Muscle of back (tissue), 3 donors: ENCODE measurements at regions not wholly inside any gene's neighbourhood (a gene's known extent, or its start where the extent isn't known, plus 50 kb on each side); places are given as distances from the start of the nearest gene placed in this dataset.
"Not testable (repeated sequence)": the region's sequence is repeated elsewhere in the genome, so short reads cannot be mapped to it uniquely, and the experiment has no call there.

Experiments
- DNase-seq, 3 donors: peaks; one replicate each; pipeline versions ENCODE4 v3.0.0 to v3.0.0-alpha.2; 2013

DNA sequence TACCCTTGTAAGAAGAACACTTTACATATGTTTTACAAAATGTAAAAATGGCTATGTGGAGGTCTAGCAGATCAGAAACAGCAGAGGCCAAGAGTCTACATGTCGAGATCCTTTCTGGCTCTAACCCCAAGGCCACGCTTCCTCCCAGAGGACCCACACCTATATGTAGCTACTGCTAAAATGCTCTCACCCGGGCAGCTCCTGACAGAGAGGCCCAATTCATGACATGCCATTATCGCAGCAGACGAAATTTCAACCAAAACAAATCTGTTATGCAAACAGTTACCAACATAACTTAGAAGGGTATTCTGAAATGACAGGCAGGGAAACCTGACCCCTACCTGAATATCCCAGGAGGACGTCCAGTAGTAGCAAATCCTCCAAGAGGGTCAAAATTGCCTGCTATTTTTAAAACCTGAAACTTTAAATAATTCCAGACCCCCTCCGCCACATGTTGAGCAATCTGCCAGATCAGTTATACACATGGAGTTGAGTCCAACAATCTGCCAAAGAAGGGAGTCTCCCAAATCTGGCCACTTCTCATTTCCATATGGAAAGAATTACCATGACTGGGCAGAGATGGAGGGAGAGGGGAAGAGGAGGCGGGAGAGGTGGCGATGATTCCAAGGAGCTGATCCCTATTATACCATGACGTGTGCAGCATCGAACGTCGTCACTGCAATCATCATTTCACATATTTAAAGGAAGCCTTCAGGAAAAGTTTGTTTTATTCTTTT, 192.9 kb upstream of the TBL1X start:
- DNase-seq = peak; percentile 47 to 66 (median 58)

DNA sequence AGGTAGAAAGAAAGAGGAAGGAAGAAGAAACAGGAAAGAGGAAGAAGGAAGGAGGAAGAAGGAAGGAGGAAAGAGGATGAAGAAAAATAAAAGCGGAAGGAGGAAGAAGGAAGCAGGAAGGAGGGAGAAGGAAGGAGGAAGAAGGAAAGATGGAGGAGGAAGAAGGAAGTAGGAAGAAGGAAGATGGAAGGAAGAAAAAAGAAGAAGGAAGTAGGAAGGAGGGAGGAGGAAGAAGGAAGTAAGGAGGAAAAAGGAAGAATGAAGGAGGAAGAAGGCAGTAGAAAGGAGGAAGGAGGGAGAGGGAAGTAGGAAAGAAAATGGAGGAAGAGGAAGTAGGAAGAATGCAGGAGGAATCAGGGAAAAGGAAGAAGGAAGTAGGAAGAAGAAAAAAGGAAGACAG, 191.1 kb upstream of the TBL1X start:
- DNase-seq = no peak

DNA sequence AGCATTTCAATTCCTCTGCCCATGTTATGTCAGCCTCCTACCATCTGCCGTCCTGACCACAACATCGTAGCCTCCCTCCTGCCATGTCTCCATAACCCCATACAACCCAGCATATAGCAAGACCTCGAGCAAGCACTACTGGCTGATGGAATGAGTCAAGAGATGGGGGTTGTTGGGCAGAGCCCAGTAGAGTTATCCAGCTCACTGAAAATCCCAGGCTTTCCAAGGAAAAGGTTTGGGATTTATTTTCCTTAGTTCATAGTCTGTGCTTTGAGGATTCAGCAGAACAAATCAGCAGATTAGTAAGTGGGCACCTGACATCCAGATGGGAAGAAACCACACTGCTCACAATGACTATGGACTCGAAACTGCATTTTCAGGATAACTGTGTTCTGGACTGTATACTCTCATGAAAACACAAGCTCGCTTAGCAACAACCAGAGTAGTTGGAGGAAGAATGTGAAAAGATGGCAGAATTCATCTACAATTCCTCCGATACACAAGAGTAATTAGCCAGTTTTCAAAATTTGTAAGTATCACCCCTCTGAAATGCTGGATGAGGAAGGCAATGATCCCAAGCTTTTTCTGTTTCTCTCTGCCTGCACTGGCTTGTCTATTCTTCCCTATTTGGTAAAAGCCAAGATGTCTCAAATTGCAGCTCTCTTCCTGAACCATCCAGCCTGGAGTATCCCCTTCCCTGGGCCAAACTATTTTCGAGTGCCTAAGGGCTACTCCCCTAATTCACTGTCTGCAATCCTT, 186.2 kb upstream of the TBL1X start:
- DNase-seq = peak in 1 of 3 donors; percentile 48

DNA sequence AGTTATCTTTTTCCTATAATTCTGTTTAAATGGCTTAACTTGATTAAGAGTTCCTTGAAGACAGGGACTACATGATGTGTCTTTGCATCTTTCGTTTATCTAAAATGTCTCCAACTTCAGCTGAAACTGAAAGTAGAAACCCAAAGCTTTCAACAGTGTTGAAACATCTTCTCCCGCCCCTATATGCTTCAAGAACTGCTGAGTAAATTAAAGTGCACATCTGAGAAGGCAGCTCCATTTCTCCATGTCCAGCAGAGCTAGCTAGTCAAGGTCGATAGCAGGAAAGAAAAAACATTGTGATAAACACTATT, 185.7 kb upstream of the TBL1X start:
- DNase-seq = no peak

DNA sequence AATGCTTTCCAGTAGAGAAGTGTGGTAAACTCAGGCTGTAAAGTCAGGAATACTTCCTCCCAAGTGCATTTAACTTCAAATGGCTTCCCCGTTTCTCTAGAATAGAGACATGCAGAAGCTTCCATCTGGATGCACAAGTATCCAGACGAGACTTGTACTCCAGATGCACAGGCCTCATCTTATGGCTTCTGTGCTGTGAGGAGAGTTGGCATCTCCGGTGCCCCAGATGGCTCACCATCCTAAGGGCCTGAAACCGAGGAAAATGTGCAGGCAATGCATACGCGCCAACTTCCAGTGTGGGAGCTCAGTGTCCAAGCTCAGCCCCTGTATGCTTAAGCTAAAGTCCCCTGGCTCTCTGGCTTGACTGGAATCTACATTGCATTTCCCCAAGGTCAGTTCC, 184.0 kb upstream of the TBL1X start:
- peak in 1 of 3 donors; percentile 34 for DNase-seq

DNA sequence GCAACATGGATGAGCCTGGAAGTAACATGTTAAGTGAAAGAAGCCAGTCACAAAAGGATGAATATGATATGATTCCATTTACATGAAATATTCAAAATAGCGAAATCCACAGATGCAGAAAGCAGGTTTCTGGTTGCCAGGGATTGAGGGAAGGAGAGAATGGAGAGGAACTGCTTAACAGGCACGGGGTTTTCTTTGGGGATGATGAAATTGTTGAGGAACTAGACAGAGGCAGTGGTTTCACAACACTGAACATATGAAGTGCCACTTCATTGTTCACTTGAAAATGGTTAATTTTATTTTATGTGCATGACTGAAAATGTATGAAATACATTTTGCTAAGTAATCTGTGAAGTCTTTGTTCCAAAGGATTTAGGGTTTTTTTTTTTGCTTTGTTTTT, 182.5 kb upstream of the TBL1X start:
- DNase-seq = no peak

DNA sequence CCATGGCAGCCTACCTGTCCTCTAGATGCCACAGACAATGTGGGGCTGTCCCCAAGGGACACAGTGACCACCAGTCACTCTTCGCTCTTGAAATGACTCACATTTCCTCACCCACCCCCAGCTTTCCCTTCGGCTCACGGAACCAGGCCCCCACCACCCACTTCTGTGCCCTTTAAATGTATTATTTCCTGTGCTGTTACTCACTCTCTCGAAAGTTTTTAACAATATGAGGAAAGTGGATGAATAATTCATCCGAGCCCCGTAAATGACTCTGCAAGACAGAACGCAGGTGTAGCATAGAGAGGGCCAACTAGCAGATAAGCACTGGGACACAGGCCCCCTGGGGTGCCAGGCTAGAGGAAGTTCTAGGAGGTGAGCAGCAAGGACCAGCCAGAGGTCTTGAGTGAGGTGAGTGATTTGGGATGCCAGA, 179.5 kb upstream of the TBL1X start:
- no peak for DNase-seq

DNA sequence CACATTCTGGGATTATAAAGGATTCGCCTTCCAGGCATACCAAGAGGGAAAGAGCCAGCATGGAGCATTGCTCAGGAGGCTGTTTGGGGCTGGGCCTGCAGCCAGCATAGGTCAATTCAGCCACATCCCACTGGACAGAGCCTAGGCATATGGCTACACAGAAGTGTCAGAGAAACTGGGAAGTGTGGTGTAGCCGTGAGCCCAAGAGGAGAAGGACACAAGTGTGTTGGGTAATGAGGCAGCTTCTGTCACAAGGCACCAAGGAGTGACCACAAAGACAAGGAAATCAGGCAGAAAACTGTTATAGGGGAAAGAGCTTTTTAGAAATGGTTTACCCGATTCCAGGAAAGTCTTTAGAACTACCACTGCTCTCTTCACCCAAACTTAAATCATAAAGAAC, 178.6 kb upstream of the TBL1X start:
- no peak for DNase-seq

DNA sequence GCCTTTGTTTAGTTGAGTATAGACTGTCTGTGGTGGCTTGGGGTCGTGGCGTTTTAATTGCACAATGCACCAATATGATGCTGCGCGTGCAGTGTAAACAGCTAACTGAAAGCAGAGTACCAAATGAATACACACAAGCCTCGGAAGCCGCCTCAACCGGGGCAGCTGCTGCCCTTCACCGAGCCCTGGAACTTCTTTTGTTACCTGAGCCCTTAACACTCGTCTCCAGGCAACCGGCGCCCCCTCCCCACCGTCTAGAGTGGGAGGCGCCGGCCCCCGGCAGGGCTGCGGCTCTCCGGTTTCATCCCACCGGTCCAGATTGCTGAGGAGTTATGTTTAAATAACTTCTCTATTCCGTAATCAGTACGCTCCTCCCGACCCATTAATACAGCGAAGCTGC, 173.2 kb upstream of the TBL1X start:
- peak in 1 of 3 donors; percentile 33 for DNase-seq

DNA sequence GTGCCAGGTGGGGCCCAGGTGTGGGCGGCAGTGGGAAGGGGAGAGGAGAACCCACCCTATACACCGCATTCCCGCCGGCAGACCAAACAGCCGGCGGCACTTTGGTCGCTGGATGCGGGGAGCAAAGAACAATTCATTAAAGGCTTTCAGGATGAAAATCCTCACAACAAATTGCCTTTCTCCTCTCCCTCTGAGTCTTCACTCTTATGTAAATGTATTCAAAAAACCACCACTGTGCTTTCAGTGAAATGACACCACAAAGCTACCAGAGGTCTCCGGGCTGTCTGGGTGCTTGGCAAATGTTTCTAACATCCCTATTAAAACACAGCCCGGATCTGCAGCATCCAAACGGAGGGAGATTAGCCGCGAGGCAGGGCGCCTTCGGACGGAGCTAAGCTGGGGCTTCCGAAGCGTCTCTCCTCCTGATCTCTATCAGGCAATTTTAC, 171.8 kb upstream of the TBL1X start:
- no peak for DNase-seq

DNA sequence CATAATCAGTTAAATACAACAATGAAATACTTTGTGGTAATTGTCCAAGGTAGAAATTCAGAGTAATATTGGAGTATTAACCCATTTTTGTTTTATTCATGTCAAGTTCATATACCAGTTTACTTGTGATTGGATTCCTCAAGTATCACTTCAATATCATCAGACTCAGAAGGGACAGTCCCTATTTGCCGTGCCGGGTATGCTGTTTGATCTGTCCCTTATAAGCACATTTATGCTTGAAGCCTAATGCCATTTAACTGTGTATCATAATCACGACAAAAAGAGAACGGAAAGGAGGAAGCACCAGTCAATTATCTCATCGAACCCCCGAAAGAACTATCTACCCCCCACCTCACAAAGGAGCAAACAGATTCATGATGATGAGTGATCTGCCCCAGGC, 171.0 kb upstream of the TBL1X start:
- DNase-seq = no peak

DNA sequence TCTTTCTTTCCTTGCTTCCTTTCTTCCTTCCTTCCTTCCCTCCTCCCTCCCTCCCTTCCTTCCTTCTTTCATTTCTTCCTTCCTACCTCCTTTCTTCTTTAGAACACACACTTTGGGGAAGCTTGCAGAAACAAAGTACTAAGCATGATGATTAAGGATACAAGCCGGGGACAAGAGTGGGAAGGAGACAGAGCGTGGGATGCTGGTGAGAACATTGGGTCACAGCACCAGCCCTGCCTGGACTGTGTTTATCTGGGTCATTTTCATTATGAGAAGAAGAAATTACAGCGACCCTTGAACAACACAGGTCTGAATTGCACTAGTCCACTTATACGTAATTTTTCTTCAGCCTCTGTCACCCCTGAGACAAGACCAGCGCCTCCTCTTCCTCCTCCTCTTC, 169.3 kb upstream of the TBL1X start:
- no peak for DNase-seq

DNA sequence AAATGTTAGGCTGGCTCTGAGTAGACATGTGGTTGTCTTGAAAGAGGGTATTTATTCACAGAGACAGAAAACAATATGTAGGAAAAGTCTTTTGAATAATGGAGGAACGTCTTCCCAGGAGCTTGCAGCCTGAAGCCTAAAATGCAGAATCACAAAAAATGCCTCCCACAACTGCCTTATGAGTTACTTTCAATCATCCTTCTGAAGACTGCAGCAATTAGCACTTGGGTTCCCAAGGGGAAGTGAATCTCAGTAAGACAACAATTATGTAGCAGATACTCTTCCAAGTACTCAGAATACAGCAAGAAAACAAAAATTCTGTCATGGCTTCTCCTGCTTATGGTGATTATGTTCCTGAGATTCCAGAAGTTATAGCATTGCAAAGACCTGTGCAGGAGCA, 166.6 kb upstream of the TBL1X start:
- DNase-seq = no peak

DNA sequence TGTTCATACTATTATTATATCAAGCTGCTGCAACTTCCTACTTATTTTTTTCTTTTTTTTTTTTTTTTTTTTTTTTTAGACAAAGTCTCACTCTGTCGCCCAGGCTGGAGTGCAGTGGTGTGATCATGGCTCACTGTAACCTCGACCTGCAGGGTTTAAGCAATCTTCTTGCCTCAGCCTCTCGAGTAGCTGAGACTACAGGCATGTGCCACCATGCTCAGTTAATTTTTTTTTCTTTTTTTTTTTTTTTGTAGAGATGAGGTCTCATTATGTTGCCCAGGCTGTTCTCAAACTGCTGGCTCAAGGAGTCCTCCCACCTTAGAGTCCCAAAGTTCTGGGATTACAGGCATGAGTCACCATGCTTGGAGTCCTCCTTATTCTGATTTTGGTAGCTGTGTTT, 165.2 kb upstream of the TBL1X start:
- not testable (repeated sequence) for DNase-seq

DNA sequence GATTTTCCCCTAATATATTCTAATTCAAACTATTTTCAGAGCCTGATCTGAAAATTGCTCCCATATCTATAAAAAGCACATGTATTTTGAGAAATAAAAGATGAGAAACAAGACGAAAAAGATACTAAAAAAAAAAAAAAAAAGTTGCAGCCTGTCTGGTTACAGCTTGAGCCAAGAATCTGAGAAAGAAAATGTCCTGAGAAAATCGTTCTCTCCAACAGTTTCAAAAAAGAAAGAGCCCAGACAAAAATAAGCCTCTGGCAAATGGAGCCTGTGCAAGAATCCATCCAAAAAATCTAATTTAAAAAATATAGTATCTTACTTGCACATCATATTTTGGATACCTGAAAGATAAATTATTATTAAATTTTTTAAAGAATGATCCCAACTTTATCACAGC, 163.0 kb upstream of the TBL1X start:
- peak in 1 of 3 donors; percentile 43 for DNase-seq

DNA sequence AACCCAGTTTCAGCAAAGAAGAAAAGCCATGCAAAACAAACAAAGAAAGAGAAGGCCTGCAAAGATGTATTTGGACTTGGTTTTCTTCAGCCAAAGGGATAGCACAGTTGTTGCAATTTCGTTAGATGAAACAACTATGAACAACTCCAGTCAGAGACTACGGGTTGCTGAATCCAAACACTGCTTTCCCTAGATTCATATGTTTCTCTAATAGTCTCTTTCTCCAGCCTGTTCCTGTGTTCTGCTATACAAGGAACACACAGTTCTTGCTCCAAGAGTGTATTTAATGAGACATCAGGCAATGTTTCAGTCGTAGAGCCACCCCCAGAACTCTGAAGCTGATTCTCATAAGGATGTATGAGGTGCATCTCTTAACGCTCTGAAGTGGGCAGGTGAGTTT, 162.5 kb upstream of the TBL1X start:
- peak in 1 of 3 donors; percentile 27 for DNase-seq

DNA sequence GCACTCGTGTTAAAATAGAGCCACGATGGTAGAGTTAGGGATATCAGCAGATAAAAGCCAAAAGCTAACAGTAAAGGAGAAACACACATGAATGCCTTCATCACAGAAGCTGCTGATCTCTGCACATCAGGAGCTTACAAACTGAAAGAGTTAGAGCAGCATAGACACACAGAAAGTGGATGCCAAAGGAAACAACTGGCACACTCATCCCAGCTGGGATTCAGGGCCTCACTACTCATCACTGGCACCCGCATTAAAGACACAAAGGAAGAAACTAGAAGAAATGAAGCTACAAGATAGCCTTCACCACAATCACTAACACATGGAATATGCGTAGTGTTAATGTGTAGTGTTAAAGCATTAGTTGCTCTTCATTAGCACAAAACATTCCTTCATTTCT, 156.4 kb upstream of the TBL1X start:
- no peak for DNase-seq

DNA sequence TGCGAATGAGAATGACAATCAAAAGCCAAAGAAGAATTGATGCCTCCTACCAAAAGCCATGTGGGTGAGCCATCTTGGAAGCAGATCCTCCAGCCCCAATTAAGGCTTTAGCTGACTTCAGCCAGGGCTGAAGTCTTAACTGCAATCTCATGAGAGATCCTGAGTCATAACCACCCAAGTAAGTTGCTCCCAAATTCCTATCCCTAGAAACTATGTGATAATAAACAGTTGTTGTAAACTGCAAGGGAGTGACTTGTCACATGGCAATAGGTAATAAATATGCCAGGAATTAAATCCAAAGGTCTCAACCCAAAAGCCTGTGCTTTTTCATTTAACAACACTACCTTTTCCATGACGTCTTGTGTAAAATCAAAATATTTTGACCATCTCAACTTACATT, 154.2 kb upstream of the TBL1X start:
- DNase-seq = no peak

DNA sequence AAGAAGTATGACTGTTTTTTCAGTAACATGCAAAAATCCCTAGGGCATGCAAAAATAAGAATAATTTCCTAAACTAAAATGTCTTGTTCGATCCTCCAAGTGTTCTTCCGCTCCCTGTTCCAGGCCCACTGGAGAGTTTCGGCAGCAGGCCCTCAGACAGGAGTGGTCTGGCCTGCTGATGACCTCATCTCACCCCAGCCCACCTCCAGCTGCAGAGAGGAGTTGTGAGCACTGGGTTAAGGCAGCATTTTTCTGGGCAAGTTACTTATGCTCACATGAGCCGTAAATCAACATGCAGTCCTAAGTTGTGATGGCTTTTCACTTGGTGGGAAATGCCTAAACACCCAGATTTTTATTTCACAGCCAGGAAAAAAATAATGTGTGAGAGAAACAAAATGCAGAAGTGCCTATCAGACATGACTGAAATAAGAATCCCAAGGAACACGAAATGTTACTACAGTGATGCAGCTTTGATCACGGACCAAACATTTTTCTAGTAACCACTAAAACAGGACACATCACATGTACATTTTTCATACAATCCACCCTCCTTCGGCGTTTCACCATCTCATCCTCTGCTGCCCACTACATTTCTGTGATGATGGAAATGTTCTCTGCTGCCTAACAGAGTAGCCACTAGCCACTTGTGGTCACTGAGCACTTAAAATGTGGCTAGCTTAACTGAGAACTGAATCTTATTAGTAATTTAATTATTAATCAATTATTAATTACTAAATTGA, 153.3 kb upstream of the TBL1X start:
- DNase-seq = peak in 1 of 3 donors; percentile 45

DNA sequence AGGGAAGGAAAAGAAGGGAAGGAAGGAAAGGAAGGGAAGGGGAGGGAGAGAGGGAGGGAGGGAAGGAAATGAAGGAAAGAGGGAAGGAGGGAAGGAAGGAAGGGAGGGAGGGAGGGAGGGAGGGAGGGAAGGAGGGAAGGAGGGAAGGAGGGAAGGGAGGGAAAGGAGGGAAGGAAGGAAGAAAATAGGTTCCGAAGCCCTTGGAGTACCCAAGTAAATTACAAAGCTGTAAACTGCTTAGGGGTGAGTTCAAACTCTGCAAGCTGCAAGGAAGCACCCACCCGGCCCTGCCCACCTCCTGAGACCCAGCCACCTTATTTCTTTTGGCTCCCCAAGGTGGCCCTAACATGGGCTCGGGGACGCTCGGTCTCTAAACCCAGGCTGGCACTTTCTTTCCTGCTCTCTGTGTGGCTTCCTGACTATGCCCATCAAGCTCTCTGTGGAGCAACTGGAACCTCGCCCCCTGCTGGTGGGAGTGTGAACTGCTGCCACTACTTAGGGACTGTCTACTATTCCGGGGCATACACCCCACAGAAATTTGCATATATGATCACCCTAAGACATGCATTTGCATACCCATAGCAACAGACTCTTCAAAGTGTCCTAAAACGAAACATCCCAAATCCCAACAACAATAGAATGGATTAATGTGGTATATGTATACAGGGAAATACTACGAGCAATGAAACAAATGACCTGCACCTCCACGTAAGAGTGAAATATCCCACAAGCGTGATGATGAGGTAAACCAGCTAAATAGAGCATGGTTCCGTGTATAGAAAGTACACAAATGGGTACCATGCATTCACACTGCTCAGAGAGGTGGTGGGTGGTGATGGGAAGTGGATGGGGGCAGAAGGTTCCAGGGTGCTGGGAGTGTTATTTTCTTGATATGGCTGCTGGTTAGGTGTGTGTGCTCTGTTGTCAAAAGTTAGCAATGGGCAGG, 151.7 kb upstream of the TBL1X start:
- DNase-seq = no peak

DNA sequence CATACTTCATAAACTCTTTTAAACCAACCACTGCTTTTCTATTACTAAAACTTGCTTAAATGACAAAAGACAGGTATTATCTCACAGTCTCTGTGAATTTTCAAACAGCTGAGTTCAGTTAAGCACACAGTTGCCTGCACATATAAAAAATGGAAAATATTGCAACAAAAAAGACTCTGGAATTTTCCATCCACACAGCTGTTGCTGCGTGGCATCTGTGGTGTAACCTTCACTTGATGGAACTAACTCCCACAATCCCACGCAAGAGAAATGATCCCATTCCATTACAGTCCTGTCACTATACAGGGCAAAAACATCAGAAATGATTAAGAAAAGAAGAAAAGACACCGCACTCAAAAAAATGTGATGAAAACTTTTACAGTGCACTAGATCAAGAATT, 149.8 kb upstream of the TBL1X start:
- no peak for DNase-seq

DNA sequence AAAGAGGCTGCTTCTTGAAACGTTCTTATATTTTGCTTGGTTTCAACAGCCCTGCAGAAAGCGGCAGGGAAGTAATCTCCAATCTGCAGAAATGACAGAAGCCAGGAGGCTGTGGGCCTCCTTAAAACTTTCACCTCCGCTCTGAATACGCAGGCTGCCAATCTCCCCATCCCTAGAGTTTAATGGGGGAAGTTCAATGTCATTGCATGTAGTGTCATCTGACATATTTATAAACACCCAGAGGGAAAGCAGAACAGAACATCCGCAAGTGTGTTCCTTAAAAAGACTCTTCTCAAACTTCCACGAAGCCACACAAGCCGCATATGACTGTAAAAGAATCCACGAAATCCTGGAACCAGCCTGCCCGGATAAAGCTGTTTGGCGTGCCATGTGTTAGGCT, 148.8 kb upstream of the TBL1X start:
- DNase-seq = peak in 1 of 3 donors; percentile 32
